Caki2 (cell line): ENCODE measurements at regions not wholly inside any gene's neighbourhood (a gene's known extent, or its start where the extent isn't known, plus 50 kb on each side); places are given as distances from the start of the nearest gene placed in this dataset.
"Not testable (repeated sequence)": the region's sequence is repeated elsewhere in the genome, so short reads cannot be mapped to it uniquely, and the experiment has no call there.

Source experiments
- DNase-seq: peaks from one replicate; pipeline ENCODE4 v3.0.0-alpha.2; 2015; ENCODE audit warnings: low read depth
- in situ Hi-C: cut with HindIII; loops from 2 replicates; pipeline ENCODE4 v1.10.0; 2016; ENCODE audit warnings: low sequenced_read_pairs, low pct_unique_long_range_greater_than_20kb, mixed read lengths

DNA sequence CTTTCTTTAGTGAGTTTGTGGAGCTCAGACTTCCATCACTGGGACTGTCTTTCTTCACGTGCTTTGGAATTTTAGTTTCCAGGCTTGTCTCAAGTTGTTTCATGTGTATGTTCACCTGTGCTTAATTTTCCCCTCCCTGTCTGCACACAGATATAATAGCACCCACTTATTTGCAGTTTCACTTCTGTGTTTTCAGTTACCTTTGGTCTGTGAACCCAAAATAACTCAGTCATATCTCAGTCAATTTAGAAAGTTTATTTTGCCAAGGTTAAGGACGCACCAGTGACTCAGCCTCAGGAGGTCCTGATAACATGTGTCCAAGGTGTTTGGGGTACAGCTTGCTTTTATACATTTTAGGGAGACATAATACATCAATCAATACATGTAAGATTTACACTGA lies 330.4 kb downstream of the ICE1 start:
- in situ Hi-C loops, result no loop called here
- no peak for DNase-seq

DNA sequence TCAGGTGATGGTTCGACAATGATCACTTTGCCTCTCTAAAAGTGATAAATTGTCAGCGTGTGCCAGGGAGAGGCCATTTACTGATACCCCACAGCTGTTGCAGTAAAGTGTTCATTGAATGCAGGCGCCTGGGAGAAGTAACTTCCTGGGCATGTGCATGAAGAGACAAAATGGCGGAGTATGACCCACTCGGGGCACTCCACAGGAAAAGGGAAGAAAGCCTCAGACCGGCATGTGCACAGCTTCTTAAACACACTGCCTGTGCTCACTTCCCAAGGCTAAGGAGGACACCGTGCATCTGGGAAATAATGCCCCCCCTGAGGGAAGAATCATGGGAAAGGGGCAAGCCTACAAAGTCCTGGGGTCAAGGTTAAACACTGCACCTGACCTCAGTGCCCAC lies 329.5 kb downstream of the ICE1 start:
- DNase-seq, result no peak
- in situ Hi-C loops, result no loop called here

DNA sequence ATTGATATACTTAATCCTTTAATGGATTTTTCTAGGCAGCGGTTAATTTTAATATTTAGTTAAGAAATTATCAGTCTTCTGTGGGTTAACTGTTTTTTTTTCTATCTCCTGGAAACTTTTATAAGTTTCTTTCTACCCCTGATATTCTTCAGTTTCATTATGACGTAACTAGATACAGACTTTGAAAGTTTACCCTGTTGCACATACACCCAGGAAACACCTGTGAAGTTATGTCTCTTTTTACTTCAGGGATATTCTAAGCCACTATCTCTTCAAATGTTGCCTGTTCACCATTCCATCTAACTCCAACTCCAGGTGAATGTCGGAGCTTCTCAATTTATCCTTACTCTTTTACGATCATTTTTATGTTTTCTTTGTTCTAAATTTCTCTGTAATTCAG lies 329.0 kb downstream of the ICE1 start:
- in situ Hi-C loops, result no loop called here
- DNase-seq, result no peak

DNA sequence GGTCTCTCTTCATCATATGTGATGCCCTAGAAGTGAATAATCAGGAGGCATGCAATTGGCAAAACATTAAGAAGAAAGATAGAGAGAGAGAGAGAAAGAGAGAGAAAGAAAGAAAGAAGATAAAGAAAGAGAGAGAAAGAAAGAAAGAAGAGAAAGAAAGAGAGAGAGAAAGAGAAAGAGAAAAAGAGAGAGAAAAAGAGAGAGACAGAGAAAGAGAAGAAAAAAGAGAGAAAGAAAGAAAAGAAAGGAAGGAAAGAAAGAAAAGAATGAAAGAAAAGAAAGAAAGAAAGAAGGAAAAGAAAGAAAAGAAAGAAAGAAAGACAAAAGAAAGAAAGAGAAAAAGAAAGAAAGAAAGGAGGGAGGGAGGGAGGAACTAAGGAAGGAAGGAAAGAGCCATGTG lies 318.9 kb downstream of the ICE1 start:
- no peak for DNase-seq
- in situ Hi-C loops, result no loop called here

DNA sequence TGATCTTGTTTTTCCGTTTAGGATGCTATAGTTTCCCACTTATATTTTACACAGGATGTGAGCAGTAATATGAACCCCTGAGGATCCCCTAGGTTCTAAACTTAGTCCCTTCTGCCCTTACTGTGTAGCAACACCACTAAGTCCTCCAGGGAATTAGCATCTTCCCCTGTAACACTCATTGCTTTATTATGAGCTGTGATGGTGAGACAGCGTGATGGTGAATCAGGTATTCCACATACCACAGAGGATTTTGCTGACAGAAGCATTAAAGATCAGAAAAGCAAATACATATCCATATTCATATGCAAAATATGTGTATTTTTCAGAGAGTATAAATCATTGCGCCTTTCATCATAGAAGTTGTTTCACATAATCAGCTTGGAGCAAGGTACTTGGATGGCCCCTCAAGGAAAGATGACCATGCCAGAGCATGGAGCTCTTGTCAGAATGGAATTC lies 317.0 kb downstream of the ICE1 start:
- in situ Hi-C loops, result no loop called here
- DNase-seq, result no peak

DNA sequence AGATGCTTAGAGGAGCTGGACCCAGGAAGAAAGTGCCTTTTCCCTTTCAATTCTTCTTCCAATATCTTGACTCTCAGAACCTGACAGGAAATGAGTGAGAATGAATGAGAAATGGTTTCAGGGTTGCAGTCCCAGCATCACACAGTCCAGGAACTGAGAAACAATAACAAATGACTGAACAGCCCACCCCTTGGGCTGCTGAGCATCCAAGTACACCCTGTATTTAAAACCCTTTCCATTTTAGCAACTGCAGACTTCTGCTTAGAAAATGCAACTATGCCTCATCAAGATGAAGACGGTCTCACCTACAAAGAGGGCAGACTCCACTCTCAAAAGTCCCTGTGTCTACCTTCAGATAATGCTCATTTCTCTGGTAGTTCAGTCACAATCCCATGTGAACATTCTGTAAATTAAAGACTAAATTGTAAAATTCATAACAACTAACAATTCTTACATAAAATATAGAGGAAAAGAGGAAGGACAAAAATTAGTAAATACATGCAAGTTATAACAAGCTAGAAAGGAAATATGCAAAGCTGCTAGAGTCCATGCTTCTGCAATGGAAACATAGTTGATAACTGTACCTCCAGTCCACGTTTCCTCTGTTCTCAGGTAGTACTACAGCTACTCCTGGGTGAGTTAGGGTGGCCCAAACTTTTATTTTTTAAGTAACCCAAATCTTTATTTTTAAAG lies 316.5 kb downstream of the ICE1 start:
- in situ Hi-C loops, result no loop called here
- no peak for DNase-seq

DNA sequence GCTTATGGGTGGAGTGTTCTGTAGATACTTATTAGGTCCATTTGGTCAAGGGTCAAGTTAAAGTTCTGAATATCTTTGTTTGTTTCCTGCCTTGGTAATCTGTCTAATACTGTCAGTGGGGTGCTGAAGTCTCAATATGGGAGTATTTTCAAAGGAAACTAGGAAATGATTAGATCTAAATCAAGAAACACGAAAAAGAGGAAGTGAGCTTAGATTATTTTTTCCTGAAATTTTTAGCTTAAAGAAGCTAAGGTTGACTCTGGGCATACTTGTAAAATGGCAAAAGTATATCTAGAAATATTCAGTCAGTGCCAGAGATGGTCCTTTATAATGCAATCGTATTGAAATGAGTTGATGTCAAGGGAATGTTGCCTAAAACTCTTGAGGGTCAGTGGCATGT lies 313.5 kb downstream of the ICE1 start:
- DNase-seq, result no peak
- in situ Hi-C loops, result no loop called here

DNA sequence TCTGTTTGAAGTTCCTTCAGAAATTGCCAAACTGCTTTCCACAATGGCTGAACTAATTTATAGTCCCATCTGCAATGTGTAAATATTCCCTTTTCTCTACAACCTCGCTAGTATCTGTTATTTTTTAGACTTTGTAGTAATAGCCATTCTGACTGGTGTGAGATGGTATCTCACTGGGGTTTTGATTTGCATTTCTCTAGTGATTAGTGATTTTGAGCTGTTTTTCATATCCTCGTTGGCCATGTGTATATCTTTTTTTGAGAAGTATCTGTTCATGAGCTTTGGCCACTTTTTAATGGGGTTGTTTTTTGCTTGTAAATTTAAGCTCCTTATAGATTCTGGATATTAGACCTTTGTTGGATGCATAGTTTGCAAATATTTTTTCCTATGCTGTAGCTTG lies 310.6 kb downstream of the ICE1 start:
- in situ Hi-C loops, DNase-seq: not testable (repeated sequence)

DNA sequence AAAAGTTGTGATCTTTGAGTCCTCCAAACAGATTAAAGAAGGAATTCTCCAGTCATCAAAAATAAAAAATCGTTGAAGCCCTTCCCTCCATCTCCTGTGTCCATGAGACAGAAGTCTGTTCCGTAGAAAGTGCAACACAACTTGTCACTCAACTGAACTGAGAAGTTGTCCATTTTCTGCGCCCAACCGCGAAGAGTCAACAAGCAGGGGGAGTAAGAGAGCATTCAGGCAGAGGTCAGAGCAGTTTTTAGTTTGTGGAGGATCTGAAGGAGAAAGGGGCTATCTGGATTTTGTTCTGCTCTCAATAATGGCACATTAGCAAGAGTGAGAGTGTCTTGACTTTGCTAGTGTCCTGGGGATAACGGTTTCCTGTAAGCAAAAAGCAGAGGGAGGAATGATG lies 303.9 kb downstream of the ICE1 start:
- DNase-seq, result no peak
- in situ Hi-C loops, result no loop called here

DNA sequence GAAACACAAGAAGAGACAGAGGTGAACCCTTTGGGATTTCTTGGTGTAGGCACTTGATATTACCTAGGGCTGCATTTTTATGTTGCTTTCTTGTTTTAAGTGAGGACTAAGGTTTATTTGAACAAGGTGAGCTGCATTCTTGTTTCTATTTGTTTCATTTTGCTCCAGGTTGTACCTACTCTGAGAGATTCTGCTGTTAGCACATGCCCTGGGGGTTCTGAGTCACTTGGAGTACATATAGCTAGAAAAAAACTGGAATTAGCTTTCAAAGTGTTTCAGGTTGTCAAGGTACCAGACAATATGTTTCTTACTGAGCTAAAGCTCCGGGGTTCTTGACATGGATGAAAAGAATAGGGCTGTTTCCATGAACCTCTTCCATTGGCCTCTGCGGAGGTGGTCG lies 299.4 kb downstream of the ICE1 start:
- in situ Hi-C loops, result no loop called here
- DNase-seq, result no peak

DNA sequence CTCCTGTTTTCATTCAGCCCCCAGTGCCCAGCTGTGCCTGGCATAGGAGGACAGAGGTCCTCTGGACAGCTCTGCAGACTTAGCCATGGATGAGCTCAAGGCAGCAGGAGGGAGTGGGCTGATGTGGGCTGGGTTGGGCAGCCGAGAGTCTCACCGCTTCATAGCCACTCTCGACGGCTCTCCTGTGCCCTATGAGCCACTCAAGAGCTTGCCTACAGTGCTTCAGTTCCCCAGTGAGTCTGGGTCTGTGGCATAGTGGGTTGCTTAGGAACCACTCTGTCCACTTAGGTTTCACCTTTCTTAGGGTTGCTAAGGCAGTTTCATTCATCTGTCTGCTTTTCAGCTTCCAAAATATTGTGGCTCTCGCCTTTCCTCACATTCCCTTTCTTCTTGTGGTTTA lies 296.8 kb downstream of the ICE1 start:
- in situ Hi-C loops, result no loop called here
- DNase-seq, result no peak

DNA sequence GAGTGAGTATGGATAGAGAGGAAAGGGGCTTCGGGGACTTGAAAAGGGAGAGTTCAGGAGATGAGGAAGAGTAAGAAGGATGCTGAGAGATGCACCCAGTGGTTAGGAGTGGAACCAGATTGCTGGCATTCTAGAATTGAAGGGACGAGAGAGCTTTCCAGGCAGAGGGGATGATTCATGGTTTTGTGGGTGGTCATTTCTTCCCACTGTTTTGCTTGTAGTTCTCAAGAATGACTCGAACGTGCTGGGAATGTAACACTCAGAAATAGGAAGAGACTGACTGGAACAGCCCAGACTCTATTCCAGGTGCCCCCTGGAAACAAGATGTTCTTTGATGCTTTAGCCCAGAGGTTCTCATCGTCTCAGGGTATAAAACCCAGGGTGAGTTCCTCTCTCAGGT lies 294.2 kb downstream of the ICE1 start:
- DNase-seq, result no peak

DNA sequence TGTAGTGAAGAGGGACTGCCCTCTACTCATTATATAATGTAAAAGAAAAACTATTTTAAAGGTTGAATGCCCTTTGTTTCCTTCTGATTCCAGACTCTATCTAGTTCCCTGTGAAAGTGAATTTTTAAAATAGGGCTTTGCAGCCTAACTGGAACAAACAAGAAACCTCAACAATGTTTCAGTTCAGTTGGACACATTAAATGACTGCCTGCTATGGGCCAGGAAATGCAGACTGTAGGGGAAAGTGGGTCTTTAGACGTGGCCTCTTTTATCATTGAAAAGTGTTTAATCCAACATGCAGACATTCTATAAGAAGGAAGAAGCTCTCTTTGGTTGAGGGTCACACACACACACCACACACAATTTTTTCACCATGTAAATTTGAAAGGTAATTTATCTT lies 289.1 kb downstream of the ICE1 start:
- no peak for DNase-seq
- in situ Hi-C loops, result no loop called here

More for the DNA sequence above, 294.2 kb downstream of the ICE1 start:
- in situ Hi-C loops, result no loop called here

DNA sequence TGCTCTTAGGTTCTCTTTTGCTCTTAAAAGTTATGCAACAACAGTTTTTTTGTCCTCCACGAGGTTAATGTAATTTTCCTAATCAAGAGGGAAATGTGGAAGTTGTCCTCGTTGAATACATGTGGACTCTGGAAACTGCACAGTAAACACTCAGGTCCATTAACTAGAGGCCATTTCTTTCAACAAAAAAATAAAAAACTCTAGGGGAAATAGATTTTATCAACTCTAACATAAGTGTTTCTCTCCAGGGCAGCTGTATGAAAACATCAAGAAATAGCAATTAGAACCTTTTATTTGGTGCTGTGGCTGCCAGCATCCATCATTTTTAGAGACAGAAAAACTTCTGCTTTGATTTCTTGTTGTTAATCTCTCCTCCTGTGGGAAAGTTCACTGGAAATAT lies 288.6 kb downstream of the ICE1 start:
- in situ Hi-C loops, result no loop called here
- DNase-seq, result no peak

DNA sequence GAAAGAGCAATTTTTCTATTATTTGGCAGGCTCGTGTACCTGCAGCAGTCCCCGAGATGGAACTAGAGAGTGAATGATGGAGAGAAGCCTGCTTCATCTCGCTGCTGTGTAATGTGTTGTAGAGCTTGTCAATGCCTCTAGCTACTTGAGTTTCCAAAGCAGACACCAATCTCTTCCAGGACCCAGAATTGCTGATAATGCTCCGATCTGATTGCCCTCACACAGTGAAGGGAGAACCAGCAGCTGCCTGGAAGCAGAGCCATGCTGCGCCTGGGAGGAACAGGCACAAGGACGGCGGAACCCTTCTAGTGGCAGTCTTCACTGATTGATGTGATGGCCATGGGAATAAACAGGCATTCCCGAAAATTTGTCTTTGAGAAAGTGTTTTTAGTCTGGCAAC lies 288.0 kb downstream of the ICE1 start:
- no peak for DNase-seq
- in situ Hi-C loops, result no loop called here

DNA sequence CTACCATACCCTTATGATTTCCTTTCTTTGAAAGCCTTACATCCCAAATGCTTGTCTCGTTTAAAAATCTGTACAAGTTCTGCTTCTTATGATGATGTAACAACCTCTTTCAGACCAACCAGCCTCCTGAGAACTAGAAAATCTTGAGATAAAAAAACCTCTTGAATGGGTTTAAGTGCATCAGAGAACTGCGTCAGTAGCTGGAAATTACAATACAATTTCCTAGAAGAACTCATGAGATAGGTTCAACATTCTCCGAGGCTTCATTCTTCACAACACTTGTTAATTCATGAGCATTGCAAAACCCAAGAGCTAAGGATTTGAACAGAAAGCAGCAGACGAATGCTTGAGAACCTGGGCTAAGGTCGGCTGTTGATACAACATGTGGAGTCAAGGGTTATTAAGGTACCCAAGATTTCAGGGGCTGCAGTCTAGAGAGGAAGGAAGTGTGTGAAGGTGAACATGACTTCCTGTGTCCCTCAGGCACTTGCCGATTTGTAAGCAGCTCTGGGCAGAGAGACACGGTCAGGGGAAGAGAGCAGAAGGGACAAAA lies 286.0 kb downstream of the ICE1 start:
- DNase-seq, result no peak
- in situ Hi-C loops, result no loop called here

DNA sequence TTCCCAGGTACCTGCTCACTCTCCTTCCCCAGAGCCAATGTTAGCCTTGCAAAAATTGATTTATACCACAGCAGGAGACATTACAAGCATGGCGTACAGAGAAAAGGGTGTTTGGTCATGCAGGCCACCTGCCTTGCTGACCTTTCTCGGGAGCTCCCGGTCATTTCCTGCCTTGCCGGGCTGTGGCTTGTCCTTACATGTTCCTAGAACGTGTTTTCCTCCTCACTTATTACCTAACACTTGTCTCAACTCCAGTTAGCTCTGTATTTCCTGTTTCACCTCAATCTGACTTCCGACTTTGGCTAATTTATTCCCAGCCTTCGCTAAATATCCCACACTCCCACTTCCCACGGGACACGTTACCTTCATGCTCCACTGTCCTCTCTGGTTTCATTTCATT lies 282.5 kb downstream of the ICE1 start:
- in situ Hi-C loops, result no loop called here
- no peak for DNase-seq

DNA sequence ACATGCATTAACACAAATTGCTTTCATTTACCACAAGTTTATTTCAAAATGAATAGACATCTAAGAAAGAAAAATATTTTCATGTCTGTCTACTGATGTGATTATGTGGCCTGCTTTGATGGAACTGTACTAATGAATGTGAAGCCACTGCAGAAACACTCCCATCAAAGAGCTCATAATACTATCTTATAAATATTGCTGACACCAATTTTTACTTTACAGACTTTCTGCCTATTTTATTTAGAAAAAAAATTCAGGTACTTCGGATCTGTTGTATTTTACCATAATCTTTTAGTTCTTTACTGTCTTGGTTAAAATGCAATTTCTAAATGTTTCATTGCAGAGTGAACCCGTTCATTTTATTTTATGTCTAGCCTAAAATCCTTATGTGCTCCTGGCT lies 281.9 kb downstream of the ICE1 start:
- in situ Hi-C loops, result no loop called here
- DNase-seq, result no peak

DNA sequence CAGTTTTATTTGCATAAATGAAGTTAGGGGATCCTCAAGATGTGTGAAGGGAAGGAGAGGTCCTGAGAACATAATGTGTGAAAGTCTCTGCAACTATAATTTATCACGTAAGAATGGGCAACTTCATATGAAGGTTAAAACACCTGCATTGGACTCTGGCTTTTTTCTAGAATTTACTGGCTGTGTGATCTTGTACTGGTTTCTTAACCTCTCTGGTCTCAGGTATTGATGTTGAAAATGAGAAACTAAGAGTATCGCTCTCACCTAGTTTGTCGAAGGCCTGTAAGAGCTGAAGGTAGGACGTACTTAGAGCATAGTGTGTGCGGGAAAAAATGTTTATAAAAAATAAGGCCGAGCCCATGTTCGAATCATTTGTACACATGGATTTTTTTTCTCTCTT lies 280.5 kb downstream of the ICE1 start:
- no peak for DNase-seq
- in situ Hi-C loops, result no loop called here

DNA sequence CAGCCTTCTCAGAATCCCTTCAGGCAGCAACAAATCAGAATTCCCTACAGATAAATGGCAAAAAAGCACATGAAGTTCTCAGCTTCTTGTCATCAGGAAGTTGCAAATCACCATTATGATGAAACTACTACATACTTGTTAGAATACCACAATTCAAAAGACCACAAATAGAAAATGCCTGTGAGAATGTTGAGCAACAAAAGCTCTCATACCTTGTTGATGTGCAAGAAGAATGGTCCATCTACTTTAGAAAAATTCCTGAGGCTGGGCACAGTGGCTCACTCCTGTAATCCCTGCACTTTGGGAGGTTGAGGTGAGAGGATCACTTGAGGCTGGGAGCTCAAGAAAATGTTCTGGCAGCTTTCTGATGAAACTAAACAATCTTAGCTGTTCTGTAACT lies 278.1 kb downstream of the ICE1 start:
- in situ Hi-C loops, result no loop called here
- no peak for DNase-seq
